ENCODE measurements at regions not wholly inside any gene's neighbourhood (a gene's known extent, or its start where the extent isn't known, plus 50 kb on each side); places are given as distances from the start of the nearest gene placed in this dataset.
"Not testable (repeated sequence)": the region's sequence is repeated elsewhere in the genome, so short reads cannot be mapped to it uniquely, and the experiment has no call there.

DNA sequence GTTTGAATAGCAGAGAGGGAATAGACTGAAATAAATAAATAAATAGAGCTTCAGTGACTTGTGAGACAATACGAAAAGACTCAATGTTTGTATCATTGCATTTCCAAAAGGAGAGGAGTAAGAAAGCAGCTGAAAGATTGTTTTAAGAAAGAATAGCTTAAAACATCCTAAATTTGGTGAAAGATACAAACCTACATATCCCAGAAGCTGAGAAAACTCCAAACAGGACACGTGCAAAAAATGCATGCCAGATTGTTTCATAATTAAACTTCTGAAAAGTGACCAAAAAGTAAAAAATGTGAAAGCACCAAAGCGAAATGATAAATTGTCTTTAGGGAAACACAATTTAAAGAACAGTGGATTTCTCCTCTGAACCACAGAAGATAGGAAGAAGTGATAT, 711.0 kb downstream of the AACS start:
- DNase-seq (ENCODE audit: low spot score): no peak

DNA sequence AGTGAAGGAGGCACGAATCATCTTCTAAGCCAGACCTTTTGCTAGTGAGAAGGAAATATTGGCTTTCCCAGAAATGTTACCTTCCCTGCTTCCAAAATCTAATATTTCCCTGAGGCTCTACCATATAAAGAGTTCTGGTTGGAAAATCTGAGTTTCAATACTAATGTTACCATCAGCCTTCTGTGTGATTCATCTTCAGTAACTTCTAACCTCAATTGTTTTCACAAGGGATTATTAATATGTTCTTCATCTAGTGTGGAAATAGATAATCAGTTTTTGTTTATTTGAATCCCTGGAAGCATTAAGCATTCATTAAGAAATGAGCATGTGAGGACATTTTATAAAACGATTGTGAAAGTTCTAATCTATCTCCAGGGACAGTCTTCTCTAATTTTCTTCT, 720.9 kb downstream of the AACS start:
- no peak for DNase-seq (ENCODE audit: low spot score)

- no peak for DNase-seq (ENCODE audit: low spot score)
These were observed 729.2 kb downstream of the AACS start for GRCh38 chr12:125794401-125794800.

- no peak for DNase-seq (ENCODE audit: low spot score)
These were observed 732.4 kb downstream of the AACS start for GRCh38 chr12:125797421-125798175.

GRCh38 chr12:125804660-125805059, 739.4 kb downstream of the AACS start:
- no peak for DNase-seq (ENCODE audit: low spot score)

- no peak for DNase-seq (ENCODE audit: low spot score)
These were observed 759.0 kb downstream of the AACS start for GRCh38 chr12:125824276-125824675.

DNA sequence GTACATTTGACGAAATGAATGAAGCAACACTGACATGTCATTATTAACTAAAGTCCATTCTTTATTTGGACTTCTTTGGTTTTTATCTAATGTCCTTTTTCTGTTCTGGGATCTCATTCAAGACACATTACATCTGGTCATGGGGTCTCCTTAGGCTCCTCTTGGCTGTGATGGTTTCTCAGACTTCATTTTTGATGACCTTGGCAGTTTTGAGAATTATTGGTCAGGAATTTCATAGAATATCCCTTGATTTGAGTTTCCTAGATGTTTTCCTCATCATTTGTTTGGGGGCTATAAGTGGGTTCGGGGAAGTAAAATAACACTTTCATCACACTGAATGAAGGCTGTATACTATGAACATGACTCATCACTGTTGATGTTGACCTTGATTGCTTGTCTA, 770.6 kb downstream of the AACS start:
- no peak for DNase-seq (ENCODE audit: low spot score)

DNA sequence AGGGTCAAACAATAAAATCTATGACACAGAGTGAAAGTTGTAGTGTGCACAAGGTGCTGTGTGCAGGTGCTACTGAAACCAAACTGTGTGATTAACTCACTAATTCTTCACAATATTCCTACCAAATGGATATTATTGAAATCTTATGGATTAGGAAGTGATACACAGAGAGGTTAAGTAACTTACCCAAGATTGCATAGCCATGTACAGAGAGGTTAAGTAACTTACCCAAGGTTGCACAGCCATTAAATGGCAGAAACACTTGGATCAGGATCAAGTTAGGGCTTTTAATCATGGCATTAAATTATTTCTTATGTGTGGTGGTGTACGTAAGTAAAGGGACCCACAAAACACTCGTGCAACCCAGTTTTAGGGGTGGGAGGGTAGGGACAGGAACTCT, 771.4 kb downstream of the AACS start:
- DNase-seq (ENCODE audit: low spot score): no peak

DNA sequence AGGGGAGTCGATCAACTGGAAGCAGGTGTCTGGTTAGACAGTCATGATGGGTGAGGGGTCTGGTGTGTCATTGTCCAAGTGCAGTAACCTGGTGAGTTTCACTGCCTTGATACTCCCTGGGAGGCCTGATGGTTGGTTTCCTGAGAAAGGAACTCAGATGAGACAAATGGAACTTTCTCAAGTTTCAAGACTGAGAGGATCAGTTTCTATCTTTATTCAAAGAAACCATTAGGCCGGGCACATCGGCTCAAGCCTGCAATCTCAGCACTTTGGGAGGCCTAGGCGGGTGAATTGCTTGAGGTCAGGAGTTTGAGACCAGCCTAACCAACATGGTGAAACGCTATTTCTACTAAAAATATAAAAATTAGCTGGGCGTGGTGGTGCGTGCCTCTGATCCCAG, 776.1 kb downstream of the AACS start:
- DNase-seq (ENCODE audit: low spot score): no peak

- DNase-seq (ENCODE audit: low spot score): no peak
These were observed 786.9 kb downstream of the AACS start for GRCh38 chr12:125852116-125852515.

DNA sequence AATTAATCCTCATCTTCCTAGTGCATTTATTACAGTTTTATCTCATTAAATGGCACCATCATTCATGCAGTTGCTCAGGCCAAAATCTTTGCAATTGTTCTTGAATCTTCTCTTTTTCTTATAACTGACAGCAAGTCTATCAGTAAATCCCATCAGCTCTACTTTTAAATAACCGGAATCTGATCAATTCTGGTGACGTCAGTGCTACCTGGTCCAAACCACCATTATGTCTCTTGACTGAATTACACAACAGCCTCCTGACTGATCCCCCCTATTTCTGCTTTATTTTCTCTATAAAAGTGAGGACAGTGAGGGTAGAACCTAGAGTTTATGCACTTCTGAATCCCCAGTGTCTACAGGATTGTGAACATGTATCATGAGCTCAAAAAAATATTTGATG, 787.4 kb downstream of the AACS start:
- DNase-seq (ENCODE audit: low spot score): no peak

GRCh38 chr12:125853670-125854069, 788.4 kb downstream of the AACS start:
- no peak for DNase-seq (ENCODE audit: low spot score)

DNA sequence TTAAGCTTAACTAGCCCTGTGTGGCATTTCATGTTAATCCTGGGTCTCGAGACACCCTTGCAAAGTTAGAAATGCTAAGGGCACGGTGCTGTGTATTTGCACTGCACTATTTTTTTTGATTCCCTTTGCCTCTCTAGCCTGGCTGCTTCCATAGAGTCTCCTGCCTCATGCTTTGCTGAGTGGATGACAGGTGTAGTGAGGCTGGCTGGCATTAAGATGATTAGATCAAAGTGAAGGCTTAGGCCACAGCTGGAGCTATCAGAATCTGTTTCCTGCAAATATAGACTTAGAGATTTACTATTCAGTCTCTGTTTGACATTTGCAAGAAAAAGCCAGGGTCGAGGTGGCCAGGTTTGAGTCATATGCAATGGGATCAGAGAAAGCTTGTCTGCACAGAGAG, 791.1 kb downstream of the AACS start:
- DNase-seq (ENCODE audit: low spot score): no peak

GRCh38 chr12:125856896-125857295, 791.7 kb downstream of the AACS start:
- no peak for DNase-seq (ENCODE audit: low spot score)

DNA sequence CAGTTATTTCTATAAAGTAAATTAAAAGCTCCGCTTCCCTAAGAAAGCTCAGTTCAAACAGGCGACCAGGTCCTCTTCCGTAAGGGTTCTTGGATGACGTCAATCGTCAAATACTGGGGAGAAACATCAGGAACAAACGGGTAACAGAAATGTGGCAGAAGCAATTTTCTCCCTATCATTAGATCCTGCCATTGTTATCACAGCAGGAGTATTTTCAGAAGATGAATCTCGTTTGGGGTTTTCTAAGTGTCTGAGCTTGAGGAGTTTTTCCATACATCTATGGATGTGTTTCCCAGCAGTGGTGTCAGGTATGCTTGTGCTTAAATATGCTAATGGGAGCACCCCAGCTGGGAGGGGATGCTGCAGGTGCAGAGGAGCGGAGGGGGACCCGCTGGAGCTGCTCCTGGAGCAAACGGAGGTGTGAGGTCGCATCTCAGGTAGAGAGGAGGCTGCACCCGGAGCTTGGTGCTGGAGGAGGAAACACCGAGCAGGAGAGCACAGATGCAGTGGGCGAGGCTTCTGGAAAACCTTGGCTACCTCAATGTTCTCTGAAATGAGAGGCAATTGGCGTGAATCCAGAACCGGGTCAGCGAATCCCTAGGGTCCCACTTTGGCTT, 795.5 kb downstream of the AACS start:
- no peak for DNase-seq (ENCODE audit: low spot score)

GRCh38 chr12:125861299-125862281, 796.4 kb downstream of the AACS start:
- no peak for DNase-seq (ENCODE audit: low spot score)

GRCh38 chr12:125865236-125865635, 800.0 kb downstream of the AACS start:
- not testable (repeated sequence) for DNase-seq (ENCODE audit: low spot score)

DNA sequence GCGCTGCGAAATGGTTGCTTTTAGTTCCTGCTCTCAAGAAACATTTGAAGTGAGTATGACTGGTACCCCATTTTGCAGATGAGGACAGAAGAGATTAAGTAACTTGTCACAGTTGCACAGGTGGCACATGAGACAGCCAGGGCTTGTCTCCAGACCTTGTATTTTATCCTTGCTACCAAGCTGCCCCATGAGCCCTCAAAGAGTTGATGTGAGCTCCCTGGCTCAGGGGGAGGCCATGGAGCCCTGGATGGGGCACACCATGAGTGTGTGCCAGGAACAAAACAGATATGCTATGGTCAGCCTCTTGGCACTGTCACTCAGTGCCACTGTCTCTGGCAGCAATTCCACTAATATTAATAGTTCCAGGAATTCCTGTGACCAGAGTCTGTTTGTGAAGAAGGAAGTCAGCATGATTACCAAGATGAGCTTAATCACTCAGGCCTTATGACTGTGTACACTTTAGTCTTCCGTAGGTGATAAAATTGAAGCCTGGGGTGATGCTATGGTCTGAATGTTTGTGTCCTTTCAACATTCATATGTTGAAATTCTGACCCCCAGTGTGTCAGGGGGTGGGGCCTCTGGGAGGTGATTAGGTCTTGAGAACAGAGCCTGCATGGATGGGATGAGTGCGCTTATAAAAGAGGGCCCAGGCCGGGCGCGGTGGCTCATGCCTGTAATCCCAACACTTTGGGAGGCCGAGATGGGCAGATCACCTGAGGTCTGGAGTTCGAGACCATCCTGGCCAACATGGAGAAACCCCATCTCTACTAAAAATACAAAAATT, 806.8 kb downstream of the AACS start:
- DNase-seq (ENCODE audit: low spot score): no peak

GRCh38 chr12:125873016-125873415, 807.8 kb downstream of the AACS start:
- DNase-seq (ENCODE audit: low spot score): no peak

DNA sequence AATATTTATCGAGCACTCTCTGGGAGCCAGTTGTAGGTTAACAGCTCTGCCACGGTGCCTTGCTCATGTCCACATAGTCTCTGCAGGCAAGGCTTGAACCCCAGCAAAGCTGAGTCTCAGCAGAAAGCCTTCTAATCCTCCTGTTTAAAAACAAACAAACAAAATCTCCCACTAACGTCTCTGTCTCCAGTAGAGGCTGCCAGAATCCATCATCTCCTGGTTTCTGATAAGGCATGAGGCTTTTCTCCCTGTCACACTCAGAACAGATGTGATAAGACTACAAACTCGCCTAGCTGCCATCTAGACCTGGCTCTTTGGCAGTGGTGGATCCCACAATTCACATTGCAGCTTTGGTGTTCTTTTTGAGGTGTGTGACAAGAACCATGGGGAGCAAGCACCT, 813.2 kb downstream of the AACS start:
- no peak for DNase-seq (ENCODE audit: low spot score)

DNA sequence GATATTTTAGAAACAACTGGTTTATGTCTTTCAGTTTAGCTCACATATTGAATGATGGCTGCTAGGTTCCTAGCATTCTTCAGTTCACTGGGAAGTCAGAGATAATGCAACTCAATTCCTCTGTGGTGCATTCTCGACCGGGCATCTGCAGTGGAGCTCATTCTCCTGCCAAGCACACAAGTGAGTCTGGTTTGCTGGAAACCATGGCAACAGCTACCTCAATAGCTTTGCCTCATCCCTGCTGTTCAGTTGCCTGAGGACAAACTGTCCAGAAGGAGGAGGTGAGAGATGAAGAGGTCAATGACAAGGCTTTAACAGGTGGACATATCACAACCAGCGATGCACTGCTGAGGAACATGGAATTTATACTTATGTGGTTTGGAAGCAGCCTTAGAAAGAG, 816.9 kb downstream of the AACS start:
- DNase-seq (ENCODE audit: low spot score): no peak

DNA sequence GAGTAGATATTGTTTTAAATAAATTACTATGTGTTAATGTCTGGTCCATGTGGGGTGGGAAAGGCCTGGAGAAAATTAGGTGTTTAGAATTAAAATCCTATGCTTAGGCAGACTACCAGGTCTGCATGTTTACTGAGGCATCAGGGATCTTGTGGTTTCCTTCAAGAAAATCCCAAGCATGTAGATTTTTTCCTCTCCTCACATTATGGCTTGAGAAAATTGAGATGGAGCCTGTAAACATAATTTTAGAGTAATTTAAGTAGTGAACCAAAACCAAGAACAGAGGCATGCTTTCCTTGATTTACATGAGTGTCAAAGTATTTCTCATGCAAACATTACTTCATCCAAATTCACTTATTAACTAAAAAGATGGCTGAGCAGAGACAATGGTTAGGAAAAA, 823.7 kb downstream of the AACS start:
- no peak for DNase-seq (ENCODE audit: low spot score)

All from NAMALWA (cell line).